ENCODE measurements at regions not wholly inside any gene's neighbourhood (a gene's known extent, or its start where the extent isn't known, plus 50 kb on each side); places are given as distances from the start of the nearest gene placed in this dataset.
A peak's percentile ranks its signal among the peaks of the same experiment; 100 is the strongest.

DNA sequence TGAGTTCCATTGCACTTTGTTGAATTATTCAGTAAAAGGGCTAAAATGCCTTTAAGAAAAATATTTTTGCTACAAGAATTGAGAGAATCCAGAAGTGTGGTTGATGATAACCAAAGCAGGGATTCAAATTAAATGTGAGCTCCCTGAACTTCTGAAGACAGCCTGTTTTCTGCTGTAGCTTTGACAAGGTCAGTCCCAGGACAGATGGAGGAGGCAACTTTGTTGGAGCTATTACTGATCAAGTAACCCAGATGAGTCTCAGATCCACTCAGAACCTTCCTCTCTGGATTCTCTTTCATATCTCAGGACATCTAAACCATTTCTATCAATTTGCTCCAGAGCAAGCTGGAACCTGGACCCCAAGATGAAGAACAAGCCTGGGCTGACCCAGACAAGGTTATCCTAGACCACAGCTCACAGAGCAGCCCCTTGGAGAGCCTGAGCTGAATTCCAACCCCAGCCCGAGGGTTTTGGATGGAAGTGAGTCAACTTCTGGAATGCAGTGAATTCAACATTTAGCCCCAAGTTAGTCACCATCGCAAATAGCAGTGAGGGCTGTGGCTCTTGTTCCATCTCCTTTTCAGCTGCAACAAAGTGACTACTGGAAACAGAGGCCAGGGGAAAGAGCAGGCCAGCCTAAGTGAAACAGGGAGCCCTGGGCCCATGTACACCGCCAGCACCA lies 137.8 kb upstream of the TSC22D1 start:
- H3K36me3 ChIP-seq (ENCODE audit: control insufficient read depth in 2 of 2, extremely low read depth in 1 of 2, insufficient read depth in 2 of 2, low read length in 2 of 2): no peaks in the 10 kb centered on the region
- no peaks in the 10 kb centered on the region for H4K20me1 ChIP-seq (ENCODE audit: control insufficient read depth, extremely low read depth, insufficient read depth, low read length)
- H3K9ac ChIP-seq (ENCODE audit: control insufficient read depth, extremely low read depth, insufficient read depth, low read length): peak overlapping the region; percentile 24
- H3K4me3 ChIP-seq (ENCODE audit: control insufficient read depth in 2 of 3, extremely low read depth in 1 of 3, insufficient read depth in 2 of 3, low read depth in 1 of 3, low read length in 3 of 3): peak overlapping the region in 1 of 3 experiments; percentile 34
- no peaks in the 10 kb centered on the region for H3K9me3 ChIP-seq (ENCODE audit: control insufficient read depth, low read depth, low read length)
- peak overlapping the region; percentile 84 for H3K4me2 ChIP-seq (ENCODE audit: control insufficient read depth, extremely low read depth, insufficient read depth, low read depth, low read length)
- H3K9me1 ChIP-seq (ENCODE audit: control insufficient read depth, extremely low read depth, insufficient read depth, low read length): no peaks in the 10 kb centered on the region
- H3K27me3 ChIP-seq (ENCODE audit: control insufficient read depth, extremely low read depth, insufficient read depth, low read length): no peaks in the 10 kb centered on the region
- peaks cover 52% of the 10 kb centered on the region for H3K4me1 ChIP-seq (ENCODE audit: control insufficient read depth, extremely low read depth, insufficient read depth, low read length)
- no peak overlapping the region for H2AFZ ChIP-seq (ENCODE audit: control insufficient read depth, low read length)
- FAIRE-seq (peak; percentile 97), DNase-seq (ENCODE audit: low read depth, low spot score) (peak; percentile 95)
- H3K27ac ChIP-seq (ENCODE audit: control insufficient read depth, insufficient read depth, low read length): peak overlapping the region; percentile 84
- no peaks in the 10 kb centered on the region for H3K79me2 ChIP-seq (ENCODE audit: control insufficient read depth, insufficient read depth, low read length)
- dilution Hi-C loops (cut with MboI; ENCODE audit: extremely low pct_ligation_motif_present, low sequenced_read_pairs): no loop called here
- no peak for TF ChIP-seq EZH2 (IDR thresholded peaks at IDR 0.05; ENCODE audit: low read length)
- TF ChIP-seq, protein P1, sequence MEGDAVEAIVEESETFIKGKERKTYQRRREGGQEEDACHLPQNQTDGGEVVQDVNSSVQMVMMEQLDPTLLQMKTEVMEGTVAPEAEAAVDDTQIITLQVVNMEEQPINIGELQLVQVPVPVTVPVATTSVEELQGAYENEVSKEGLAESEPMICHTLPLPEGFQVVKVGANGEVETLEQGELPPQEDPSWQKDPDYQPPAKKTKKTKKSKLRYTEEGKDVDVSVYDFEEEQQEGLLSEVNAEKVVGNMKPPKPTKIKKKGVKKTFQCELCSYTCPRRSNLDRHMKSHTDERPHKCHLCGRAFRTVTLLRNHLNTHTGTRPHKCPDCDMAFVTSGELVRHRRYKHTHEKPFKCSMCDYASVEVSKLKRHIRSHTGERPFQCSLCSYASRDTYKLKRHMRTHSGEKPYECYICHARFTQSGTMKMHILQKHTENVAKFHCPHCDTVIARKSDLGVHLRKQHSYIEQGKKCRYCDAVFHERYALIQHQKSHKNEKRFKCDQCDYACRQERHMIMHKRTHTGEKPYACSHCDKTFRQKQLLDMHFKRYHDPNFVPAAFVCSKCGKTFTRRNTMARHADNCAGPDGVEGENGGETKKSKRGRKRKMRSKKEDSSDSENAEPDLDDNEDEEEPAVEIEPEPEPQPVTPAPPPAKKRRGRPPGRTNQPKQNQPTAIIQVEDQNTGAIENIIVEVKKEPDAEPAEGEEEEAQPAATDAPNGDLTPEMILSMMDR (optimal IDR thresholded peaks at IDR 0.05 in 1 of 3, IDR thresholded peaks at IDR 0.05 in 1 of 3, conservative IDR thresholded peaks at IDR 0.05 in 1 of 3; ENCODE audit: extremely low read depth in 1 of 3, insufficient read depth in 2 of 3, low read length in 3 of 3): no peak

GRCh38 chr13:44711706-44712105 lies 135.6 kb upstream of the TSC22D1 start:
- Histone ChIP-seq H3K27ac (ENCODE audit: control insufficient read depth, insufficient read depth, low read length) (peak overlapping the region; percentile 67), H3K9ac (ENCODE audit: control insufficient read depth, extremely low read depth, insufficient read depth, low read length) (no peak overlapping the region)

More at GRCh38 chr13:44711706-44712105, 135.6 kb upstream of the TSC22D1 start:
- Histone ChIP-seq H3K4me1 (ENCODE audit: control insufficient read depth, extremely low read depth, insufficient read depth, low read length) (peaks cover 54% of the 10 kb centered on the region), H3K4me2 (ENCODE audit: control insufficient read depth, extremely low read depth, insufficient read depth, low read depth, low read length) (no peak overlapping the region), H3K27me3 (ENCODE audit: control insufficient read depth, extremely low read depth, insufficient read depth, low read length) (no peaks in the 10 kb centered on the region), H4K20me1 (ENCODE audit: control insufficient read depth, extremely low read depth, insufficient read depth, low read length) (no peaks in the 10 kb centered on the region), H2AFZ (ENCODE audit: control insufficient read depth, low read length) (no peak overlapping the region), H3K9me1 (ENCODE audit: control insufficient read depth, extremely low read depth, insufficient read depth, low read length) (no peaks in the 10 kb centered on the region), H3K4me3 (ENCODE audit: control insufficient read depth in 2 of 3, extremely low read depth in 1 of 3, insufficient read depth in 2 of 3, low read depth in 1 of 3, low read length in 3 of 3) (no peak overlapping the region), H3K9me3 (ENCODE audit: control insufficient read depth, low read depth, low read length) (peaks cover 3% of the 10 kb centered on the region), H3K36me3 (ENCODE audit: control insufficient read depth in 2 of 2, extremely low read depth in 1 of 2, insufficient read depth in 2 of 2, low read length in 2 of 2) (no peaks in the 10 kb centered on the region), H3K79me2 (ENCODE audit: control insufficient read depth, insufficient read depth, low read length) (no peaks in the 10 kb centered on the region)
- no peak for DNase-seq (ENCODE audit: low read depth, low spot score)
- no peak for TF ChIP-seq EZH2 (IDR thresholded peaks at IDR 0.05; ENCODE audit: low read length)
- TF ChIP-seq, protein P1 (optimal IDR thresholded peaks at IDR 0.05 in 1 of 3, IDR thresholded peaks at IDR 0.05 in 1 of 3, conservative IDR thresholded peaks at IDR 0.05 in 1 of 3; ENCODE audit: extremely low read depth in 1 of 3, insufficient read depth in 2 of 3, low read length in 3 of 3): no peak
- FAIRE-seq: no peak
- dilution Hi-C loops (cut with MboI; ENCODE audit: extremely low pct_ligation_motif_present, low sequenced_read_pairs): no loop called here

All from keratinocyte (primary cell).